GM12878 (cell line): ENCODE measurements at regions not wholly inside any gene's neighbourhood (a gene's known extent, or its start where the extent isn't known, plus 50 kb on each side); places are given as distances from the start of the nearest gene placed in this dataset.

Source experiments
- BCL11A ChIP-seq: IDR thresholded peaks from 2 replicates; pipeline ENCODE4 v1.6.1; 2011; ENCODE audit warnings: low read depth, low read length
- CBX5 ChIP-seq: sonication (generic); IDR thresholded peaks from 2 replicates; pipeline ENCODE4 v1.6.1; 2016; ENCODE audit warnings: low read depth, moderate library complexity, mild to moderate bottlenecking, inconsistent platforms
- DPF2 ChIP-seq: fragments of 450-650 bp; IDR thresholded peaks from 2 replicates; pipeline ENCODE4 v1.6.1; 2017; ENCODE audit warnings: mild to moderate bottlenecking
- IKZF2 ChIP-seq, 2 experiments: fragments of 450-650 bp; IDR thresholded peaks; 2 replicates each; pipeline ENCODE4 v1.6.1; 2017; ENCODE audit warnings: mild to moderate bottlenecking in 2 of 2, moderate library complexity in 2 of 2
- REST ChIP-seq: IDR thresholded peaks from 2 replicates; pipeline ENCODE4 v1.6.1; 2012; ENCODE audit warnings: mild to moderate bottlenecking, low read depth, low read length
- SPI1 ChIP-seq: IDR thresholded peaks from 2 replicates; pipeline ENCODE4 v1.6.1; 2011; ENCODE audit warnings: low read depth, mild to moderate bottlenecking, low read length, moderate library complexity, borderline replicate concordance; ENCODE audit not compliant: insufficient read depth
- TF ChIP-seq, protein P1 (sequence below): fragments of 450-650 bp; IDR thresholded peaks from 2 replicates; pipeline ENCODE4 v1.6.1; 2017; ENCODE audit warnings: mild to moderate bottlenecking, moderate library complexity
- TF ChIP-seq, protein P2 (sequence below): IDR thresholded peaks from 2 replicates; pipeline ENCODE4 v1.6.1; 2011; ENCODE audit warnings: borderline replicate concordance, low read depth, mild to moderate bottlenecking, moderate library complexity, mixed read lengths, low read length; ENCODE audit not compliant: insufficient read depth; ENCODE audit errors: extremely low read length
- TF ChIP-seq, protein P3 (sequence below): IDR thresholded peaks from 2 replicates; pipeline ENCODE4 v1.6.1; 2012; ENCODE audit warnings: low read depth, low read length, improper control_type of control experiment

GRCh38 chr2:117701365-117701764 lies 113.1 kb upstream of the DDX18 start (continued):
- TF ChIP-seq, protein P1, sequence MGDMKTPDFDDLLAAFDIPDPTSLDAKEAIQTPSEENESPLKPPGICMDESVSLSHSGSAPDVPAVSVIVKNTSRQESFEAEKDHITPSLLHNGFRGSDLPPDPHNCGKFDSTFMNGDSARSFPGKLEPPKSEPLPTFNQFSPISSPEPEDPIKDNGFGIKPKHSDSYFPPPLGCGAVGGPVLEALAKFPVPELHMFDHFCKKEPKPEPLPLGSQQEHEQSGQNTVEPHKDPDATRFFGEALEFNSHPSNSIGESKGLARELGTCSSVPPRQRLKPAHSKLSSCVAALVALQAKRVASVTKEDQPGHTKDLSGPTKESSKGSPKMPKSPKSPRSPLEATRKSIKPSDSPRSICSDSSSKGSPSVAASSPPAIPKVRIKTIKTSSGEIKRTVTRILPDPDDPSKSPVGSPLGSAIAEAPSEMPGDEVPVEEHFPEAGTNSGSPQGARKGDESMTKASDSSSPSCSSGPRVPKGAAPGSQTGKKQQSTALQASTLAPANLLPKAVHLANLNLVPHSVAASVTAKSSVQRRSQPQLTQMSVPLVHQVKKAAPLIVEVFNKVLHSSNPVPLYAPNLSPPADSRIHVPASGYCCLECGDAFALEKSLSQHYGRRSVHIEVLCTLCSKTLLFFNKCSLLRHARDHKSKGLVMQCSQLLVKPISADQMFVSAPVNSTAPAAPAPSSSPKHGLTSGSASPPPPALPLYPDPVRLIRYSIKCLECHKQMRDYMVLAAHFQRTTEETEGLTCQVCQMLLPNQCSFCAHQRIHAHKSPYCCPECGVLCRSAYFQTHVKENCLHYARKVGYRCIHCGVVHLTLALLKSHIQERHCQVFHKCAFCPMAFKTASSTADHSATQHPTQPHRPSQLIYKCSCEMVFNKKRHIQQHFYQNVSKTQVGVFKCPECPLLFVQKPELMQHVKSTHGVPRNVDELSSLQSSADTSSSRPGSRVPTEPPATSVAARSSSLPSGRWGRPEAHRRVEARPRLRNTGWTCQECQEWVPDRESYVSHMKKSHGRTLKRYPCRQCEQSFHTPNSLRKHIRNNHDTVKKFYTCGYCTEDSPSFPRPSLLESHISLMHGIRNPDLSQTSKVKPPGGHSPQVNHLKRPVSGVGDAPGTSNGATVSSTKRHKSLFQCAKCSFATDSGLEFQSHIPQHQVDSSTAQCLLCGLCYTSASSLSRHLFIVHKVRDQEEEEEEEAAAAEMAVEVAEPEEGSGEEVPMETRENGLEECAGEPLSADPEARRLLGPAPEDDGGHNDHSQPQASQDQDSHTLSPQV, result no peak
- TF ChIP-seq, protein P2, sequence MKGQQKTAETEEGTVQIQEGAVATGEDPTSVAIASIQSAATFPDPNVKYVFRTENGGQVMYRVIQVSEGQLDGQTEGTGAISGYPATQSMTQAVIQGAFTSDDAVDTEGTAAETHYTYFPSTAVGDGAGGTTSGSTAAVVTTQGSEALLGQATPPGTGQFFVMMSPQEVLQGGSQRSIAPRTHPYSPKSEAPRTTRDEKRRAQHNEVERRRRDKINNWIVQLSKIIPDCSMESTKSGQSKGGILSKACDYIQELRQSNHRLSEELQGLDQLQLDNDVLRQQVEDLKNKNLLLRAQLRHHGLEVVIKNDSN, result no peak
- TF ChIP-seq REST (no peak), IKZF2 (IDR thresholded peaks at IDR 0.05) (no peak), SPI1 (no peak), CBX5 (no peak), BCL11A (no peak), DPF2 (no peak)
- TF ChIP-seq, protein P3, sequence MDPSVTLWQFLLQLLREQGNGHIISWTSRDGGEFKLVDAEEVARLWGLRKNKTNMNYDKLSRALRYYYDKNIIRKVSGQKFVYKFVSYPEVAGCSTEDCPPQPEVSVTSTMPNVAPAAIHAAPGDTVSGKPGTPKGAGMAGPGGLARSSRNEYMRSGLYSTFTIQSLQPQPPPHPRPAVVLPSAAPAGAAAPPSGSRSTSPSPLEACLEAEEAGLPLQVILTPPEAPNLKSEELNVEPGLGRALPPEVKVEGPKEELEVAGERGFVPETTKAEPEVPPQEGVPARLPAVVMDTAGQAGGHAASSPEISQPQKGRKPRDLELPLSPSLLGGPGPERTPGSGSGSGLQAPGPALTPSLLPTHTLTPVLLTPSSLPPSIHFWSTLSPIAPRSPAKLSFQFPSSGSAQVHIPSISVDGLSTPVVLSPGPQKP, result no peak
